Gastrocnemius medialis (tissue), 4 donors: ENCODE measurements at regions not wholly inside any gene's neighbourhood (a gene's known extent, or its start where the extent isn't known, plus 50 kb on each side); places are given as distances from the start of the nearest gene placed in this dataset.

ENCODE experiments used
- POLR2A ChIP-seq, 2 donors: fragments of 450-650 bp; IDR thresholded peaks; one replicate each; pipeline ENCODE4 v1.6.1; 2017; ENCODE audit warnings: antibody characterized with exemption in 2 of 2, mild to moderate bottlenecking in 2 of 2, moderate library complexity in 2 of 2
- TF ChIP-seq, protein P1 (sequence below), 5 experiments: fragments of 450-650 bp in 3 of 5; fragments of 200-600 bp in 2 of 5; sonication (generic) in 2 of 5; IDR thresholded peaks in 4 of 5; conservative IDR thresholded peaks in 1 of 5; 1 replicate in 4 of 5; 2 replicates in 1 of 5; pipeline ENCODE4 v1.5.1; 2016 to 2019; ENCODE audit warnings: antibody characterized with exemption in 5 of 5, mild to moderate bottlenecking in 3 of 5, moderate library complexity in 3 of 5

DNA sequence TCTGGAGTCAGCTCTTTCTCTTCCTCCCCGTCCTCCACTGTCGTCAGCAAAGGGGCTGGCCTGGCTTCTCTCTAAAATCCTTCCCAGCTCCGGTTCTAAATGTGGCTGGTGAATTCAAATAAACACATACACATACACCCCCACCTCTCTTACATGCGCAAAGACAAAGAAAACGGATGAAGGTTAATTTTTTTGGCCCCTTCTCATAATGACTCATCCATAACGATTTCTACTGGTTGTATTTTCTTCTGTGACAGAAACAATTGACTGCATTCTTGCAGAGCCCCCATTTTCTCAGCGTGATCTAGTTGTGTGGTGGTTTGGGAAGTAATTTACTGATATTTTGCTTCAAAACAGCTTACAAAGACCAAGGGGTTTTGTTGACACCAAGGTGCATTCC is 130.0 kb upstream of the NTM start:
- TF ChIP-seq, protein P1, sequence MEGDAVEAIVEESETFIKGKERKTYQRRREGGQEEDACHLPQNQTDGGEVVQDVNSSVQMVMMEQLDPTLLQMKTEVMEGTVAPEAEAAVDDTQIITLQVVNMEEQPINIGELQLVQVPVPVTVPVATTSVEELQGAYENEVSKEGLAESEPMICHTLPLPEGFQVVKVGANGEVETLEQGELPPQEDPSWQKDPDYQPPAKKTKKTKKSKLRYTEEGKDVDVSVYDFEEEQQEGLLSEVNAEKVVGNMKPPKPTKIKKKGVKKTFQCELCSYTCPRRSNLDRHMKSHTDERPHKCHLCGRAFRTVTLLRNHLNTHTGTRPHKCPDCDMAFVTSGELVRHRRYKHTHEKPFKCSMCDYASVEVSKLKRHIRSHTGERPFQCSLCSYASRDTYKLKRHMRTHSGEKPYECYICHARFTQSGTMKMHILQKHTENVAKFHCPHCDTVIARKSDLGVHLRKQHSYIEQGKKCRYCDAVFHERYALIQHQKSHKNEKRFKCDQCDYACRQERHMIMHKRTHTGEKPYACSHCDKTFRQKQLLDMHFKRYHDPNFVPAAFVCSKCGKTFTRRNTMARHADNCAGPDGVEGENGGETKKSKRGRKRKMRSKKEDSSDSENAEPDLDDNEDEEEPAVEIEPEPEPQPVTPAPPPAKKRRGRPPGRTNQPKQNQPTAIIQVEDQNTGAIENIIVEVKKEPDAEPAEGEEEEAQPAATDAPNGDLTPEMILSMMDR (IDR thresholded peaks at IDR 0.05 in 4 of 5, conservative IDR thresholded peaks at IDR 0.05 in 1 of 5) = no peak
- TF ChIP-seq POLR2A (IDR thresholded peaks at IDR 0.05) = no peak
